A673 (cell line): ENCODE measurements at regions not wholly inside any gene's neighbourhood (a gene's known extent, or its start where the extent isn't known, plus 50 kb on each side); places are given as distances from the start of the nearest gene placed in this dataset.

ENCODE experiments used
- BruUV-seq: library from RNA; stranded (reverse); fragments of 400-500 nt; replicated peaks from 2 replicates; lab custom pipeline; 2021; lab: Mats Ljungman, UMichigan
- CTCF ChIA-PET: fragments of 300-600 bp; sonication (Branson Sonifier 250); formaldehyde crosslinking; loops from one replicate; lab custom pipeline; 2022; ENCODE audit warnings: antibody characterized with exemption; lab: Charles Lee
- POLR2A ChIA-PET: fragments of 300-600 bp; sonication (Branson Sonifier 250); formaldehyde crosslinking; loops from one replicate; lab custom pipeline; 2022; ENCODE audit warnings: antibody characterized with exemption; ENCODE audit not compliant: low non-redundant PET; lab: Charles Lee
- DNase-seq: peaks from one replicate; pipeline ENCODE4 v3.0.0-alpha.2; 2015; ENCODE audit warnings: low spot score
- H3K27ac ChIP-seq: fragments of 200-600 bp; sonication (generic); 2 replicates; pipeline ENCODE4 v1.5.1; 2016; ENCODE audit warnings: mixed run types, low read depth, mild to moderate bottlenecking, mixed read lengths, antibody characterized with exemption, low read length; ENCODE audit not compliant: poor library complexity, severe bottlenecking
- H3K27me3 ChIP-seq: fragments of 200-600 bp; sonication (generic); replicated peaks from 2 replicates; pipeline ENCODE4 v1.6.1; 2017; ENCODE audit warnings: mixed run types, low read depth, mild to moderate bottlenecking, mixed read lengths, antibody characterized with exemption, low read length; ENCODE audit not compliant: insufficient read depth, poor library complexity
- H3K36me3 ChIP-seq: fragments of 200-600 bp; sonication (generic); 2 replicates; pipeline ENCODE4 v1.6.1; 2016; ENCODE audit warnings: mixed run types, mild to moderate bottlenecking, mixed read lengths, antibody characterized with exemption, low read length; ENCODE audit not compliant: insufficient read depth, poor library complexity, severe bottlenecking
- H3K4me1 ChIP-seq: fragments of 200-600 bp; sonication (generic); 2 replicates; pipeline ENCODE4 v1.6.1; 2017; ENCODE audit warnings: mixed run types, mild to moderate bottlenecking, mixed read lengths, antibody characterized with exemption, low read length; ENCODE audit not compliant: insufficient read depth, poor library complexity, severe bottlenecking
- H3K4me3 ChIP-seq: fragments of 200-600 bp; sonication (generic); 2 replicates; pipeline ENCODE4 v1.5.1; 2016; ENCODE audit warnings: low read depth, mixed run types, mild to moderate bottlenecking, mixed read lengths, low read length; ENCODE audit not compliant: poor library complexity, severe bottlenecking
- H3K9me3 ChIP-seq: fragments of 200-600 bp; sonication (generic); 2 replicates; pipeline ENCODE4 v1.6.1; 2016; ENCODE audit warnings: mixed run types, low read depth, mild to moderate bottlenecking, mixed read lengths, antibody characterized with exemption, low read length; ENCODE audit not compliant: poor library complexity, severe bottlenecking
- CTCF ChIP-seq: fragments of 300-800, 200-600 bp; sonication (generic); conservative IDR thresholded peaks from 2 replicates; pipeline ENCODE4 v1.5.1; 2017; ENCODE audit warnings: low read depth, mild to moderate bottlenecking, antibody characterized with exemption, low read length, moderate library complexity, mixed read lengths
- EZH2 ChIP-seq: fragments of 200-600 bp; sonication (generic); IDR thresholded peaks from 2 replicates; pipeline ENCODE4 v1.6.1; 2017; ENCODE audit warnings: borderline replicate concordance, low read depth, mild to moderate bottlenecking, mixed read lengths, antibody characterized with exemption, low read length; ENCODE audit not compliant: poor library complexity, severe bottlenecking
- intact Hi-C: fragments of 100-400 bp; cut with micrococcal nuclease; formaldehyde crosslinking; loops from one replicate; pipeline ENCODE4 v1.10.0; 2022; ENCODE audit not compliant: unreplicated experiment

GRCh38 chr6:86686496-86686895, 250.8 kb upstream of the HTR1E start:
- no TSS peak for BruUV-seq
- ChIA-PET POLR2A (no interaction called here), CTCF (no interaction called here)
- intact Hi-C loops = no loop called here
- Histone ChIP-seq H3K27me3 (no peaks in the 10 kb centered on the region), H3K4me1 (no peaks in the 10 kb centered on the region), H3K36me3 (no peaks in the 10 kb centered on the region), H3K9me3 (no peaks in the 10 kb centered on the region), H3K27ac (no peak overlapping the region), H3K4me3 (no peak overlapping the region)
- DNase-seq = no peak
- no peak for TF ChIP-seq CTCF

GRCh38 chr6:86685230-86685797, 252.0 kb upstream of the HTR1E start:
- BruUV-seq = no TSS peak
- Histone ChIP-seq H3K4me3 (no peak overlapping the region), H3K36me3 (no peaks in the 10 kb centered on the region), H3K27me3 (no peaks in the 10 kb centered on the region), H3K27ac (no peak overlapping the region), H3K9me3 (no peaks in the 10 kb centered on the region), H3K4me1 (no peaks in the 10 kb centered on the region)
- intact Hi-C loops = no loop called here
- CTCF ChIA-PET = no interaction called here
- DNase-seq = no peak
- POLR2A ChIA-PET = no interaction called here
- TF ChIP-seq EZH2 = no peak
- no peak for TF ChIP-seq CTCF

GRCh38 chr6:86683132-86683908, 254.0 kb upstream of the HTR1E start:
- H3K9me3 ChIP-seq = no peaks in the 10 kb centered on the region
- no peaks in the 10 kb centered on the region for H3K4me1 ChIP-seq
- BruUV-seq = no TSS peak
- DNase-seq = no peak
- H3K4me3 ChIP-seq = no peak overlapping the region
- intact Hi-C loops = no loop called here
- ChIA-PET POLR2A (no interaction called here), CTCF (no interaction called here)
- no peaks in the 10 kb centered on the region for H3K27me3 ChIP-seq
- TF ChIP-seq EZH2 = no peak
- H3K36me3 ChIP-seq = no peaks in the 10 kb centered on the region
- H3K27ac ChIP-seq = no peak overlapping the region
